VCaP (cell line): ENCODE measurements at regions not wholly inside any gene's neighbourhood (a gene's known extent, or its start where the extent isn't known, plus 50 kb on each side); places are given as distances from the start of the nearest gene placed in this dataset.

Experiments
- H3K27ac ChIP-seq: fragments of 450-650 bp; 2 replicates; pipeline ENCODE4 v1.5.1; 2017
- CTCF ChIP-seq: fragments of 450-650 bp; conservative IDR thresholded peaks from 2 replicates; pipeline ENCODE4 v1.5.1; 2017; ENCODE audit warnings: mild to moderate bottlenecking, moderate library complexity

- no peak for TF ChIP-seq CTCF
- no peak overlapping the region for H3K27ac ChIP-seq
These were observed 57.1 kb upstream of the AFDN start for GRCh38 chr6:167769408-167770190.

GRCh38 chr6:167770291-167770955, 56.3 kb upstream of the AFDN start:
- no peak for TF ChIP-seq CTCF
- H3K27ac ChIP-seq: no peak overlapping the region

- no peak for TF ChIP-seq CTCF
- H3K27ac ChIP-seq: no peak overlapping the region
These were observed 51.8 kb upstream of the AFDN start for GRCh38 chr6:167774881-167775280.

- TF ChIP-seq CTCF: no peak
- H3K27ac ChIP-seq: peak overlapping the region; percentile 56
These were observed 49.6 kb upstream of the AFDN start for GRCh38 chr6:167776906-167777627.
